ENCODE measurements at regions not wholly inside any gene's neighbourhood (a gene's known extent, or its start where the extent isn't known, plus 50 kb on each side); places are given as distances from the start of the nearest gene placed in this dataset.

- no CpG with 5 or more reads among the region's 2 CpGs for WGBS
- no peak overlapping the region for H3K4me3 ChIP-seq (ENCODE audit: insufficient read depth in 1 of 2, low read depth in 1 of 2, low read length in 2 of 2)
- DNase-seq: no peak
- no peak overlapping the region for H3K4ac ChIP-seq (ENCODE audit: low read depth in 1 of 2, low read length in 2 of 2)
- no peak overlapping the region for H3K18ac ChIP-seq (ENCODE audit: low read depth in 1 of 2, low read length in 2 of 2)
- H2BK12ac ChIP-seq (ENCODE audit: low read length in 2 of 2): no peak overlapping the region
- no peaks in the 10 kb centered on the region for H3K27me3 ChIP-seq (ENCODE audit: control insufficient read depth in 1 of 2, insufficient read depth in 1 of 2, low read length in 2 of 2)
- no peak overlapping the region for H2BK120ac ChIP-seq (ENCODE audit: low read depth, low read length)
- H3K4me2 ChIP-seq (ENCODE audit: low read length, poor library complexity, severe bottlenecking): no peak overlapping the region
- no peak overlapping the region for H3K9ac ChIP-seq (ENCODE audit: low read length)
- no peak overlapping the region for H4K91ac ChIP-seq (ENCODE audit: low read length)
- no peaks in the 10 kb centered on the region for H3K9me3 ChIP-seq (ENCODE audit: control insufficient read depth, low read length)
- H4K8ac ChIP-seq (ENCODE audit: low read length): no peak overlapping the region
- H3K23ac ChIP-seq (ENCODE audit: low read length in 2 of 2): no peak overlapping the region
- no peak overlapping the region for H3K14ac ChIP-seq (ENCODE audit: low read length in 2 of 2)
- no peak overlapping the region for H2BK15ac ChIP-seq (ENCODE audit: low read depth, poor library complexity, severe bottlenecking)
- peak overlapping the region; percentile 29 for H3K27ac ChIP-seq (ENCODE audit: low read length, poor library complexity, severe bottlenecking)
- H2AK5ac ChIP-seq (ENCODE audit: low read length, severe bottlenecking): no peak overlapping the region
- no peak overlapping the region for H2AFZ ChIP-seq (ENCODE audit: low read depth, low read length)
- no peaks in the 10 kb centered on the region for H3K4me1 ChIP-seq (ENCODE audit: control insufficient read depth, insufficient read depth, low read depth, low read length)
- no peaks in the 10 kb centered on the region for H3K79me1 ChIP-seq (replicated peaks; ENCODE audit: low read length, poor library complexity, severe bottlenecking)
- H3K36me3 ChIP-seq (ENCODE audit: control insufficient read depth in 1 of 2, insufficient read depth in 2 of 2, low read depth in 1 of 2, low read length in 2 of 2): no peaks in the 10 kb centered on the region
- no peak overlapping the region for H2BK5ac ChIP-seq (ENCODE audit: low read depth, low read length, poor library complexity, severe bottlenecking)
Observed at GRCh38 chr4:115279330-115279729, 165.9 kb upstream of the NDST4 start.

GRCh38 chr4:115278830-115279229, 165.4 kb upstream of the NDST4 start:
- Histone ChIP-seq H3K9me3 (ENCODE audit: control insufficient read depth, low read length) (no peaks in the 10 kb centered on the region), H3K27ac (ENCODE audit: low read length, poor library complexity, severe bottlenecking) (no peak overlapping the region), H4K8ac (ENCODE audit: low read length) (no peak overlapping the region), H3K4me3 (ENCODE audit: insufficient read depth in 1 of 2, low read depth in 1 of 2, low read length in 2 of 2) (no peak overlapping the region), H3K23ac (ENCODE audit: low read length in 2 of 2) (no peak overlapping the region), H3K4me1 (ENCODE audit: control insufficient read depth, insufficient read depth, low read depth, low read length) (no peaks in the 10 kb centered on the region), H3K14ac (ENCODE audit: low read length in 2 of 2) (no peak overlapping the region), H2AFZ (ENCODE audit: low read depth, low read length) (no peak overlapping the region), H3K36me3 (ENCODE audit: control insufficient read depth in 1 of 2, insufficient read depth in 2 of 2, low read depth in 1 of 2, low read length in 2 of 2) (no peaks in the 10 kb centered on the region), H2BK5ac (ENCODE audit: low read depth, low read length, poor library complexity, severe bottlenecking) (no peak overlapping the region), H3K18ac (ENCODE audit: low read depth in 1 of 2, low read length in 2 of 2) (no peak overlapping the region), H3K9ac (ENCODE audit: low read length) (no peak overlapping the region), H3K79me1 (replicated peaks; ENCODE audit: low read length, poor library complexity, severe bottlenecking) (no peaks in the 10 kb centered on the region), H3K4me2 (ENCODE audit: low read length, poor library complexity, severe bottlenecking) (no peak overlapping the region), H4K91ac (ENCODE audit: low read length) (no peak overlapping the region), H2BK120ac (ENCODE audit: low read depth, low read length) (no peak overlapping the region), H2BK15ac (ENCODE audit: low read depth, poor library complexity, severe bottlenecking) (no peak overlapping the region), H3K27me3 (ENCODE audit: control insufficient read depth in 1 of 2, insufficient read depth in 1 of 2, low read length in 2 of 2) (no peaks in the 10 kb centered on the region), H2BK12ac (ENCODE audit: low read length in 2 of 2) (no peak overlapping the region), H3K4ac (ENCODE audit: low read depth in 1 of 2, low read length in 2 of 2) (no peak overlapping the region), H2AK5ac (ENCODE audit: low read length, severe bottlenecking) (no peak overlapping the region)
- DNase-seq: no peak
- WGBS: 91% methylated on average over 1 of the region's 1 CpG

GRCh38 chr4:115275615-115276014, 162.2 kb upstream of the NDST4 start:
- no peak overlapping the region for H3K4me3 ChIP-seq (ENCODE audit: insufficient read depth in 1 of 2, low read depth in 1 of 2, low read length in 2 of 2)
- DNase-seq: no peak
- H3K9ac ChIP-seq (ENCODE audit: low read length): no peak overlapping the region
- no peak overlapping the region for H2BK15ac ChIP-seq (ENCODE audit: low read depth, poor library complexity, severe bottlenecking)
- H3K18ac ChIP-seq (ENCODE audit: low read depth in 1 of 2, low read length in 2 of 2): no peak overlapping the region
- no peak overlapping the region for H2AK5ac ChIP-seq (ENCODE audit: low read length, severe bottlenecking)
- WGBS: 100% methylated on average over 1 of the region's 2 CpGs
- H2BK5ac ChIP-seq (ENCODE audit: low read depth, low read length, poor library complexity, severe bottlenecking): no peak overlapping the region
- no peaks in the 10 kb centered on the region for H3K27me3 ChIP-seq (ENCODE audit: control insufficient read depth in 1 of 2, insufficient read depth in 1 of 2, low read length in 2 of 2)
- H3K27ac ChIP-seq (ENCODE audit: low read length, poor library complexity, severe bottlenecking): no peak overlapping the region
- H2BK12ac ChIP-seq (ENCODE audit: low read length in 2 of 2): no peak overlapping the region
- no peak overlapping the region for H2AFZ ChIP-seq (ENCODE audit: low read depth, low read length)
- H3K4me1 ChIP-seq (ENCODE audit: control insufficient read depth, insufficient read depth, low read depth, low read length): no peaks in the 10 kb centered on the region
- no peaks in the 10 kb centered on the region for H3K9me3 ChIP-seq (ENCODE audit: control insufficient read depth, low read length)
- H3K36me3 ChIP-seq (ENCODE audit: control insufficient read depth in 1 of 2, insufficient read depth in 2 of 2, low read depth in 1 of 2, low read length in 2 of 2): no peaks in the 10 kb centered on the region
- H3K4ac ChIP-seq (ENCODE audit: low read depth in 1 of 2, low read length in 2 of 2): no peak overlapping the region
- no peak overlapping the region for H4K8ac ChIP-seq (ENCODE audit: low read length)
- no peak overlapping the region for H3K23ac ChIP-seq (ENCODE audit: low read length in 2 of 2)
- no peak overlapping the region for H4K91ac ChIP-seq (ENCODE audit: low read length)
- H3K14ac ChIP-seq (ENCODE audit: low read length in 2 of 2): no peak overlapping the region
- no peak overlapping the region for H2BK120ac ChIP-seq (ENCODE audit: low read depth, low read length)
- H3K79me1 ChIP-seq (replicated peaks; ENCODE audit: low read length, poor library complexity, severe bottlenecking): no peaks in the 10 kb centered on the region
- no peak overlapping the region for H3K4me2 ChIP-seq (ENCODE audit: low read length, poor library complexity, severe bottlenecking)

- Histone ChIP-seq H3K4me2 (ENCODE audit: low read length, poor library complexity, severe bottlenecking) (no peak overlapping the region), H4K91ac (ENCODE audit: low read length) (no peak overlapping the region), H3K18ac (ENCODE audit: low read depth in 1 of 2, low read length in 2 of 2) (no peak overlapping the region), H2BK5ac (ENCODE audit: low read depth, low read length, poor library complexity, severe bottlenecking) (no peak overlapping the region), H3K9me3 (ENCODE audit: control insufficient read depth, low read length) (no peaks in the 10 kb centered on the region), H3K4ac (ENCODE audit: low read depth in 1 of 2, low read length in 2 of 2) (no peak overlapping the region), H3K9ac (ENCODE audit: low read length) (no peak overlapping the region), H3K36me3 (ENCODE audit: control insufficient read depth in 1 of 2, insufficient read depth in 2 of 2, low read depth in 1 of 2, low read length in 2 of 2) (no peaks in the 10 kb centered on the region), H2AFZ (ENCODE audit: low read depth, low read length) (no peak overlapping the region), H2BK12ac (ENCODE audit: low read length in 2 of 2) (no peak overlapping the region), H3K14ac (ENCODE audit: low read length in 2 of 2) (no peak overlapping the region), H2BK120ac (ENCODE audit: low read depth, low read length) (no peak overlapping the region), H3K4me3 (ENCODE audit: insufficient read depth in 1 of 2, low read depth in 1 of 2, low read length in 2 of 2) (no peak overlapping the region), H3K4me1 (ENCODE audit: control insufficient read depth, insufficient read depth, low read depth, low read length) (no peaks in the 10 kb centered on the region), H4K8ac (ENCODE audit: low read length) (no peak overlapping the region), H3K27ac (ENCODE audit: low read length, poor library complexity, severe bottlenecking) (no peak overlapping the region), H2AK5ac (ENCODE audit: low read length, severe bottlenecking) (no peak overlapping the region), H3K23ac (ENCODE audit: low read length in 2 of 2) (no peak overlapping the region), H2BK15ac (ENCODE audit: low read depth, poor library complexity, severe bottlenecking) (no peak overlapping the region), H3K79me1 (replicated peaks; ENCODE audit: low read length, poor library complexity, severe bottlenecking) (no peaks in the 10 kb centered on the region), H3K27me3 (ENCODE audit: control insufficient read depth in 1 of 2, insufficient read depth in 1 of 2, low read length in 2 of 2) (no peaks in the 10 kb centered on the region)
- DNase-seq: no peak
Observed at GRCh38 chr4:115274545-115274944, 161.1 kb upstream of the NDST4 start.
